Activated T-helper 1 cell treated with anti-CD3 and anti-CD28 coated beads, Interleukin-12 subunit alpha, Interleukin-12 subunit beta, Interleukin-2, Interleukin-4 antibody, amounts not matched to agents 30 ng/mL and 10 ng/mL and 1 ng/mL, durations not matched to agents 14 hours and 24 hours and 36 hours (primary cell): ENCODE measurements at regions not wholly inside any gene's neighbourhood (a gene's known extent, or its start where the extent isn't known, plus 50 kb on each side); places are given as distances from the start of the nearest gene placed in this dataset.

Source experiments
- DNase-seq: peaks from one replicate; pipeline ENCODE4 v3.0.0; 2021; ENCODE audit warnings: low spot score
- H3K27ac Mint-ChIP-seq: one replicate; pipeline ENCODE4 v1.8.0; 2021; ENCODE audit warnings: mild to moderate bottlenecking, mixed read lengths
- H3K27me3 Mint-ChIP-seq: one replicate; pipeline ENCODE4 v1.8.0; 2022; ENCODE audit warnings: mild to moderate bottlenecking, moderate library complexity, mixed read lengths; ENCODE audit not compliant: insufficient read depth
- H3K36me3 Mint-ChIP-seq: one replicate; pipeline ENCODE4 v1.8.0; 2021; ENCODE audit warnings: low read depth, mixed read lengths
- H3K4me1 Mint-ChIP-seq: one replicate; pipeline ENCODE4 v1.8.0; 2021; ENCODE audit warnings: low read depth, mixed read lengths
- H3K4me3 Mint-ChIP-seq: one replicate; pipeline ENCODE4 v1.8.0; 2021; ENCODE audit warnings: mild to moderate bottlenecking, moderate library complexity, mixed read lengths
- H3K9me3 Mint-ChIP-seq: one replicate; pipeline ENCODE4 v1.8.0; 2021; ENCODE audit warnings: mixed read lengths
- intact Hi-C: fragments of 100-400 bp; cut with micrococcal nuclease; formaldehyde crosslinking; loops from one replicate; pipeline ENCODE4 v1.15.1; 2024

- no peak overlapping the region for H3K4me3 Mint-ChIP-seq
- intact Hi-C loops: no loop called here
- H3K27ac Mint-ChIP-seq: no peak overlapping the region
- DNase-seq: no peak
- no peaks in the 10 kb centered on the region for H3K27me3 Mint-ChIP-seq
- H3K36me3 Mint-ChIP-seq: no peaks in the 10 kb centered on the region
- H3K4me1 Mint-ChIP-seq: no peaks in the 10 kb centered on the region
- H3K9me3 Mint-ChIP-seq: no peaks in the 10 kb centered on the region
Observed at GRCh38 chr10:54962134-54962900, 161.3 kb upstream of the PCDH15 start.

- Mint-ChIP-seq H3K36me3 (no peaks in the 10 kb centered on the region), H3K4me3 (no peak overlapping the region), H3K9me3 (no peaks in the 10 kb centered on the region), H3K4me1 (no peaks in the 10 kb centered on the region), H3K27me3 (no peaks in the 10 kb centered on the region), H3K27ac (no peak overlapping the region)
- no peak for DNase-seq
- intact Hi-C loops: no loop called here
Observed at GRCh38 chr10:54961040-54961439, 160.0 kb upstream of the PCDH15 start.

DNA sequence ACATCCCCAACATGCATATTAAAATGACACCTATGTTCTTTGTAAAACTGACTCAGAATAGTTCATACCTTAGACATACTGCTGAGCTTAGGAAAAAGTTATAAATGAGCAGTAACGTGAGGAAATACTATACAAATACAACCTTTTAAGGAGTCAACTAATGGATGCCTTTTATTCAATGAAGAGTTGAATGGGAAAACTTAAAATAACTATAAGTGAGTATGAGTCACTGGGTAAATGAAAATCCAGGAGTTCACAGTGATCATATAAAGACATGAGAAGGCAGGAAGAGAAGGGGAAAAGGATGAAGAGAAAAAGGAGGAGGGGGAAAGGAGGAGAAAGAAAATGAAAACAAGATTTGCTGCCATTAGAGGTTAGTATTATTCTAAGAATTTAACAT is 157.8 kb upstream of the PCDH15 start:
- Mint-ChIP-seq H3K4me1 (no peaks in the 10 kb centered on the region), H3K27me3 (no peaks in the 10 kb centered on the region), H3K9me3 (no peaks in the 10 kb centered on the region), H3K4me3 (no peak overlapping the region), H3K27ac (no peak overlapping the region), H3K36me3 (no peaks in the 10 kb centered on the region)
- no peak for DNase-seq
- intact Hi-C loops: no loop called here

GRCh38 chr10:54947605-54948004 is 146.6 kb upstream of the PCDH15 start:
- Mint-ChIP-seq H3K4me1 (no peaks in the 10 kb centered on the region), H3K36me3 (no peaks in the 10 kb centered on the region), H3K27ac (no peak overlapping the region), H3K9me3 (no peaks in the 10 kb centered on the region), H3K4me3 (no peak overlapping the region), H3K27me3 (no peaks in the 10 kb centered on the region)
- DNase-seq: no peak
- intact Hi-C loops: no loop called here

- Mint-ChIP-seq H3K27me3 (no peaks in the 10 kb centered on the region), H3K36me3 (no peaks in the 10 kb centered on the region), H3K4me1 (no peaks in the 10 kb centered on the region), H3K9me3 (no peaks in the 10 kb centered on the region), H3K27ac (no peak overlapping the region), H3K4me3 (no peak overlapping the region)
- DNase-seq: no peak
- intact Hi-C loops: no loop called here
Observed at GRCh38 chr10:54940418-54940817, 139.4 kb upstream of the PCDH15 start.

DNA sequence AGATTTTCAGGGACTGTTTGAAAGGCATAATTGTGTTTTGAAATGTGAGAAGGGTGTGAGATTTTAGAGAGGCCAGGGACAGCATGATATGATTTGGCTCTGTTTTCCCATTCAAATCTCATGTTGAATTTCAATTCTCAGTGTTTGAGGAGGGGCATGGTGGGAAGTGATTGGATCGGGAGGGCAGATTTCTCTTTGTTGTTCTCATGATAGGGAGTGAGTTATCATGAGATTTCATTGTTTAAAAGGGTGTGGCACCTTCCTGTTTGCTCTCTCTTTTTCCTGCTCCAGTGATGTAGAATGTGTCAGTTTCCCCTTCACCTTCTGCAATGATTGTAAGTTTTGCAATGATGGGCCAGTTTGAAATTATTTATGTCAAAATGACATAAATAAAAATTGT is 113.0 kb upstream of the PCDH15 start:
- Mint-ChIP-seq H3K36me3 (no peaks in the 10 kb centered on the region), H3K4me1 (no peaks in the 10 kb centered on the region), H3K27ac (no peak overlapping the region), H3K27me3 (no peaks in the 10 kb centered on the region), H3K9me3 (peaks cover 11% of the 10 kb centered on the region), H3K4me3 (no peak overlapping the region)
- intact Hi-C loops: no loop called here
- DNase-seq: no peak

GRCh38 chr10:54909165-54909564 is 108.1 kb upstream of the PCDH15 start:
- H3K9me3 Mint-ChIP-seq: no peaks in the 10 kb centered on the region
- H3K4me3 Mint-ChIP-seq: no peak overlapping the region
- no peaks in the 10 kb centered on the region for H3K4me1 Mint-ChIP-seq
- no peaks in the 10 kb centered on the region for H3K36me3 Mint-ChIP-seq
- DNase-seq: no peak
- intact Hi-C loops: no loop called here
- no peak overlapping the region for H3K27ac Mint-ChIP-seq
- H3K27me3 Mint-ChIP-seq: no peaks in the 10 kb centered on the region

DNA sequence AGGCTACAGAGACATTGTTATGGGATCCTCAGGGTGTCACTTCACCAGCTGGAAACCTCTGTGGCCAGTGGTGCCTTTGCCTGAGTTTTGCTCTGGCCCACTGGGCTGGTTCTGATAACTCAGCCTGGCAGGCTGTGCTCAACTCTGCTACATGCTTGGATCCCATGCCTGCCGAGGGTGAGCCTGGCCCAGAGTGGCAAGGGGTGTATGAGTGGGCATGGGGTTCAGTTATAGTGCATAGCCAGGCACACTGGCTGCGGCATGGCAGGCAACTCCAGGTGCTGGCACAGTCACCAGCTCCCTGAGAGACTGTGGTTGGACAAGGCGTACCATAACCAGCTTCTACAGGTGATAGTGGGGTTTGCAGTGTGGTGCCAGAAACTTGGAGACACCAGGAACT is 107.0 kb upstream of the PCDH15 start:
- intact Hi-C loops: no loop called here
- H3K27ac Mint-ChIP-seq: no peak overlapping the region

DNA sequence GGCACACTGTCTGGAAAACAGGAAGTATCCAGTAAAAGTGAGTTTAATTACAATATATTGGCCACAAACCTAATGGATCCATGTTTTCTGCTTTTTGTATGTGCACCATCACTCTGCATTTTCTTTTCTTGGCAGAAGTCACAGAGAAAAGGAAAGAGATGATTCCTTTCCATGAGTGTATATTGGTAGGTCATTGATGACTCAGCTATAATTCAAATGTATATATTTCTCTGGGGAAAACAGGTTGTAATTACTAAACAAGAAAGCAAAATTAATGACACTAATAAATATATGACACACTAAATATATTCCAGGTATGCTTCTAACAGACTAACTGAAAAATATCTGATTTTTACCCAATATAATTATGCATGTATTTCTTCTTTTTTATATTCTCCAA is 105.9 kb upstream of the PCDH15 start:
- DNase-seq: no peak
- Mint-ChIP-seq H3K9me3 (no peaks in the 10 kb centered on the region), H3K27ac (no peak overlapping the region), H3K27me3 (no peaks in the 10 kb centered on the region), H3K4me3 (no peak overlapping the region), H3K4me1 (no peaks in the 10 kb centered on the region), H3K36me3 (no peaks in the 10 kb centered on the region)
- intact Hi-C loops: no loop called here

More for the DNA sequence above, 107.0 kb upstream of the PCDH15 start:
- DNase-seq: no peak
- Mint-ChIP-seq H3K4me3 (no peak overlapping the region), H3K9me3 (no peaks in the 10 kb centered on the region), H3K27me3 (no peaks in the 10 kb centered on the region), H3K36me3 (no peaks in the 10 kb centered on the region), H3K4me1 (no peaks in the 10 kb centered on the region)

DNA sequence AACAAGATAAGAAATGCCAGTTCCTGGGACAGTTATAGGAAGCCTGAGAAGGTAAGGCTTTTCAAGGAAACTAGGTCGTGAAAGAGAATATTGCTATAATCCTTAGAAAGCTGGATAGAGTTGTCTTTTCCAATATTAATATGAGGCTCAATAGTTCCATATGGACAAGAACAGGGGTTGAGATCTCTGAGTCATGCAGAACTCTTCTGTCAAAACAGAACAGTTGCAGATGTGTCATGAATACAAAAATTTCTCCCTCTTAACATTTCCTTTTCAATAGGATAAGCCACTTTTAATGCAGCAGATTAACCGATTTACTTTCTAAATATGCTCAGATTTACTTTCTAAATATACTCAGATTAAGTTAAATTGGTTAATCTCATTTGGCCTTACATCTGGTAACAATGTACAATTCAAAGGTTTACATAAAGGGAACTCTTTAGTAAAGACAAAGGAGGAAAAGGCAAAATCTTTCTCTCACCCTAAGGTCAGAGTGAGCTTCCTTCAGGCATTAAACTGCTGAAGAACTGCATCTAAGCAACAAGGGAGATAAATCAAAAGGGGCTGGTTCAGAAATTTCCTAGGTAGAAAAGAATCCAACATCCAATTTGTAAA is 104.7 kb upstream of the PCDH15 start:
- Mint-ChIP-seq H3K27me3 (no peaks in the 10 kb centered on the region), H3K36me3 (no peaks in the 10 kb centered on the region), H3K4me3 (no peak overlapping the region), H3K4me1 (no peaks in the 10 kb centered on the region), H3K9me3 (no peaks in the 10 kb centered on the region), H3K27ac (no peak overlapping the region)
- no peak for DNase-seq
- intact Hi-C loops: no loop called here

DNA sequence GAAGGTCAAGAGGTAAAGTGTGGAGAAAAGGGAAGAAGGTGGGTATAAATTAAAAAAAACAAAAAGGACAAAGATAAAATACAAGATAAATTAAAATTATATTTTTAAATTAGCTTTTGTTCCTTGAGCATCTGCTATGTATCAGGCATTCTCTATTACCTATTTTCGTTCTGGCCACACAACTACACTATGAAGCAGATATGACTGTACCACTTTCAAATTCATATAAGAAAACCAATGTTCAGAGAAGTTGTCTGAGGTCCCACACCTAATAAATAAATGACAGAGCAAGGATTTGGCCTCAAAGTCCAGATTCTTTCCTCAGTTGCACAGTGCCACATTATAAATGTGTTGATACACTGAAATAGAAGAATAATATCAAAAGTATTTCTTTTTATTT is 103.8 kb upstream of the PCDH15 start:
- H3K27me3 Mint-ChIP-seq: no peaks in the 10 kb centered on the region
- no peak overlapping the region for H3K27ac Mint-ChIP-seq
- H3K4me3 Mint-ChIP-seq: no peak overlapping the region
- H3K9me3 Mint-ChIP-seq: no peaks in the 10 kb centered on the region
- intact Hi-C loops: no loop called here
- no peak for DNase-seq
- H3K4me1 Mint-ChIP-seq: no peaks in the 10 kb centered on the region
- no peaks in the 10 kb centered on the region for H3K36me3 Mint-ChIP-seq

GRCh38 chr10:54903745-54904144 is 102.7 kb upstream of the PCDH15 start:
- no peaks in the 10 kb centered on the region for H3K9me3 Mint-ChIP-seq
- no peak for DNase-seq
- no peaks in the 10 kb centered on the region for H3K27me3 Mint-ChIP-seq
- no peaks in the 10 kb centered on the region for H3K4me1 Mint-ChIP-seq
- intact Hi-C loops: no loop called here
- H3K36me3 Mint-ChIP-seq: no peaks in the 10 kb centered on the region
- no peak overlapping the region for H3K4me3 Mint-ChIP-seq
- no peak overlapping the region for H3K27ac Mint-ChIP-seq

GRCh38 chr10:54900584-54900983 is 99.6 kb upstream of the PCDH15 start:
- Mint-ChIP-seq H3K27me3 (no peaks in the 10 kb centered on the region), H3K36me3 (no peaks in the 10 kb centered on the region), H3K27ac (no peak overlapping the region), H3K9me3 (no peaks in the 10 kb centered on the region), H3K4me1 (no peaks in the 10 kb centered on the region), H3K4me3 (no peak overlapping the region)
- intact Hi-C loops: no loop called here
- no peak for DNase-seq

GRCh38 chr10:54880996-54881395 is 80.0 kb upstream of the PCDH15 start:
- Mint-ChIP-seq H3K36me3 (no peaks in the 10 kb centered on the region), H3K27ac (no peak overlapping the region), H3K27me3 (no peaks in the 10 kb centered on the region), H3K4me3 (no peak overlapping the region), H3K9me3 (no peaks in the 10 kb centered on the region), H3K4me1 (no peaks in the 10 kb centered on the region)
- no peak for DNase-seq
- intact Hi-C loops: no loop called here
